NOMO-1 (cell line): ENCODE measurements at regions not wholly inside any gene's neighbourhood (a gene's known extent, or its start where the extent isn't known, plus 50 kb on each side); places are given as distances from the start of the nearest gene placed in this dataset.
A peak's percentile ranks its signal among the peaks of the same experiment; 100 is the strongest.

Source experiments
- DNase-seq, 2 experiments: peaks; one replicate each; lab custom pipeline; 2025; ENCODE audit not compliant: unreplicated experiment in 2 of 2; lab: John Stamatoyannopoulos, UW

- no peak for DNase-seq
These were observed 1139.6 kb upstream of the PCDH9 start for GRCh38 chr13:68369739-68370138.

DNA sequence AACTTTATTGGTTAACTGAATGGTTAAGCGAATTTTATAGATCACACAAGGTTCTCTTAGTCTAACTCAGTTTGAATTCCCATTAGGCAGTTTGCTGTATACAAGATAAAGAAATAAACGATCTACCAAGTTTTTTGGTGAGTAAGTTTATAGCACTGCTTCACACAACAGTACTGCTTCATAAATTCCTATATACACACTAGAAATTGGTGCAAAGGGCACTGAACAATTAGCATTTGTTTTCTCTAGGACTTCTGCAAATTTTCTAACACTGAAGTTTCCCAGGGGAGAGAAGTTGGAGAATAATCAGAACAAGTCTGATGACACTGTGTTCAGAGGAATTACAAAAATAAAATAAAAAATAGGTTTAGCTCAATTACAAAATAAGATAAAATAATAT, 1138.8 kb upstream of the PCDH9 start:
- no peak for DNase-seq

DNA sequence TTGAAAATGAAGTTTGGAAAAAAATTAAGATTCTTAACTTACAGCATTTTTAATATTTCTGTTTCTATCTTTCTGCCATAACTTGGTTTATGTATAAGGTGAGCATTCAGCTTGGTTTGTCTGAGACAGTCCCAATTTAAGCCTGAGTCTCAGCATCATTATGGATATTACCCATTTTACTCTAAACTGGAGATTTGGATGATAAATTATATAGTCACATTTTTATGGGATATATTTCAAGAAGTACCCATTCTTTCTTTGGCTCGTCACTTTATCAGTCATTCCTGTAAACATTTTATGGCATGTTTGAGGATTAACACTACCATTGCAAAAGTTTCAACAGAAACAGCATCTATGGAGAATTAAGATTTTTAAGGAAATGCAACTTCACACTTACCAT, 1129.0 kb upstream of the PCDH9 start:
- DNase-seq: no peak

DNA sequence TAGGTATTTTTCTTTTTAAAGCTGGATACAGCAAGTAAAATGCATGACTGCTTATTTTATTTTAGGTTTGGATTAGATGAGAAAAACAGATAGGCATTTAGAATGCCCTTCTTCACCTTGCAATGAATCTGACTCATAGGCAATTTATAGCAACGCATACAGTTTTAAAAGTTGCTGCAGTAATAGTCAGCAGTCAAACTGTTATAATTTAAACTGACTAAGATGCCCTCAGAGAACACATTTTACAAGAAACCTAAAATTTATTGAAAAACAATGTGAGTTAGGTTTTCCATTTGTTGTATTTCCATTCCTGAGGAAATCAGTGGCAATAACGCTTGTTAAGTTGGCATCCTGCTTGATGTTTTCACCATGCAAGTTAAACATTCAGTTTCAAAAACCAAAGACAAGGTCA, 1128.2 kb upstream of the PCDH9 start:
- DNase-seq: no peak

GRCh38 chr13:68350554-68350953, 1120.4 kb upstream of the PCDH9 start:
- DNase-seq: no peak

GRCh38 chr13:68347220-68347619, 1117.1 kb upstream of the PCDH9 start:
- DNase-seq: no peak

GRCh38 chr13:68345963-68346531, 1115.9 kb upstream of the PCDH9 start:
- DNase-seq: no peak

DNA sequence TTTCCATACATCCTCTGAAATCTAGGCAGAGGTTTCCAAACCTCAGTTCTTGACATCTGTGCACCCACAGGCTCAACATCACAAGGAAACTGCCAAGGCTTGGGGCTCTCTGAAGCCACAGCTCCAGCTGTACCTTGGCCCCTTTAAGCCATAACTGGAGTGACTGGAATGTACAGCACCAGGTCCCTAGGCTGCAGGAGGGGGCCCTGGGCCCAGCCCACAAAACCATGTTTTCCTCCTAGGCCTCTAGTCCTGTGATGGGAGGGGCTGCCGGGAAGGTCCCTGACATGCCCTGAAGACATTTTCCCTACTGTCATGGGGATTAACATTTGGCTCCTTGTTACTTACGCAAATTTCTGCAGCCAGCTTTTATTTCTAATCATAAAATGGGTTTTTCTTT, 1093.0 kb upstream of the PCDH9 start:
- DNase-seq: no peak

DNA sequence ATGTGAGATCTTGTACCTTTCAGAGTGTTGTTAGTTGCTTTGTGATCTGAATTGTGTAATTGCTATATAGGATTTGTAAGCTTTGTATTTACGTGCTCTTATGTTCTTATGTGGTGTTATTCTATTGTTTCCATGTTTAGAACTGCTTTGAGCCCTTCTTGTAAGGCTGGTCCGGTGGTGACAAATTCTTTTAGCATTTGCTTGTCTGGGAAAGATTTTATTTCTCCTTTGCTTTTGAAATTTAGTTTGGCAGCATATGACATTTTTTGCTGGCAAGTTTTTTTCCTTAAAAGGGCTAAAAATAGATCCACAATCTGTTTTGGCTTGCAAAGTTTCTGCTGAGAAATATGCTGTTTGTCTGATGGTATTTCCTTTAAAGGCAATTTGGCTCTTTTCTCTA, 1089.2 kb upstream of the PCDH9 start:
- no peak for DNase-seq

- DNase-seq: peak in 1 of 2 experiments; percentile 0
These were observed 1074.3 kb upstream of the PCDH9 start for GRCh38 chr13:68304286-68304893.

DNA sequence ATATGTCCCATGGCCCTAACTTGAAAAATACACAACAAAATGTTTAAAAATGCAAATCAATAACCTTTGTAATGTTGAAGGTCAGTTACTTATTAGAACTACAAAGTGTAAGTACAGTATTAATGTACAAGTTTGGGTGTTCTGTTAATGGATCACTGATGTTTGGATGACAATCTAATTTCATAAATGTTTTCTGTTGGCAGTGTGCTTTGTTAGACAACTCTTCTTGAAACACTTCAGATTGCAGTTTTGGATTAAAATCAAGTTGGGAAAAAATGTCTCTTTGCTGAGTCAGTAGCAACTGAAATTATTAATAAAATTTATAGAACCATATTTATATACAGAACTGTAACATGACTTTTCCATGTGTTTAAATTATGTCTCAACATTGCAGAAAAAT, 1063.5 kb upstream of the PCDH9 start:
- DNase-seq: no peak

DNA sequence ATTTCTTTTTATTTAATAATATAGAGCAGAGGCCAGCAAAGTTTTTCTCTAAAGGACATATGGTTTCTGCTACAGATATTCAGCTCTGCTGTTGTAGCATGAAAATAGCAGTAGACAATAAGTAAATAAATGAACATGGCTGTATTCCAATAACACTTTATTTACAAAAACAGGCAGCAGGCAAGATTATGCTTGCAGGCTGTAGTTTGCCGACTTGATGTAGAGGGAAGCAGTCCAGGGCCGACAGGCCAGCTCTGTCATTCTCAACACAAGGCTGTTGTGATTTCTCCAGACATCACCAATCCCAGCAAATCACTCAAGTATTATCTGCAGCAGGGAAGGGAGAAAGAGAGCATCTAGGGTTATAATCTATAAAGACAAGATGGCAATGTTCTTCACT, 1062.5 kb upstream of the PCDH9 start:
- DNase-seq: no peak

DNA sequence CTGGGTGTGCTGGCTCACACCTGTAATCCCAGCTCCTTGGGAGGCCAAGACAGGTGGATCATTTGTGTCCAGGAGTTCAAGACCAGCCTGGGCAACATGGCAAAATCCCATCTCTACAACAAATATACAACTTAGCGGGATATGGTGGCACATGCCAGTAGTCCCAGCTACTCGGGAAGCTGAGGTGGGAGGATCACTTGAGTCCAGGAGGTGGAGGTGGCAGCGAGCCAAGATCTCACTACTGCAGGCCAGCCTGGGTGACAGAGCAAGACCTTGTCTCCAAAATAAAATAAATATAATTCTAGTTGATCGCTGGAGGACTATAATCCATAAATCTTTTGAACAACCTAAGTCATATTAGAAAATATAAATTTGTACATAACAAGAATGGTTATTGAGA, 1061.5 kb upstream of the PCDH9 start:
- no peak for DNase-seq

GRCh38 chr13:68275758-68276157, 1045.6 kb upstream of the PCDH9 start:
- no peak for DNase-seq

DNA sequence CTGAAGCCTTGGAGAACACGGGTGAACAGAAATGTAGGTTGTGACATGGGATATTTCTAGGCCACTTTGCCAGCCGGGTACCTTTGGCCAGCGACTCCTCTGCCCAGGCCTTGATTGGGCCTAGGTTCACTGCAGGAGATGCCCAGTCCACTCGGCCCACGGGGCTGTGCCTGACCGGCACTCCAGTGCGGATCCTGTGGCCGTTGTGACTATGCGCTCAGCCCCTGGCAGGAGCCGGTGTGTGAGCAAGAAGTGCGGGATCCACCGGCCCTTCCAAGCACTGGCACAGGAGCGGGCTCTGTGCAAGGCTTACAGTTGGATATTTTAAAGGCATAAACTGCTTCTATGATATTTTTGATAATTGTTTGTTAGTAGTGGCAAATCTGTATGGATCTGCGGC, 1042.5 kb upstream of the PCDH9 start:
- DNase-seq: no peak

- DNase-seq: no peak
These were observed 1034.6 kb upstream of the PCDH9 start for GRCh38 chr13:68264692-68265091.

DNA sequence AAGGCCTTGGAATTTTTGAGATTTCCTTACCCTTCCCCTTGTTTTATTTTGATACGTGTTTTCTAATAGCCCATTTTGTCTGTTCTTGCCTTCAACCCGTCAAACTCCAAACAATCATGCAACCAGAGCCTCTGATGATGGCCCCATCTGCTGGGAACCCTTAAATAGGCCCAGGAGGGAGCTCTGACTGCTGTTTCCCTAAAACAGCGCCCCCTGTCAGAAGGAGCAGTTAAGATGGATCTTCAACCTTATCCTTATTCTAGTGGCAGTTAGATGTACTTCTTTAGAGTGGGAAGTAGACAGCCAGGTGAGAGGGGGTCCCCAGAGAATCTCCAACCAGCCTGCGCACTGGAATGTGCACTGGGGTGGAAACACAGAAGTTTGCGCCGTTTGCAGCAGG, 1031.0 kb upstream of the PCDH9 start:
- no peak for DNase-seq

- DNase-seq: no peak
These were observed 1027.1 kb upstream of the PCDH9 start for GRCh38 chr13:68257111-68257842.

GRCh38 chr13:68254151-68254550, 1024.0 kb upstream of the PCDH9 start:
- DNase-seq: no peak

DNA sequence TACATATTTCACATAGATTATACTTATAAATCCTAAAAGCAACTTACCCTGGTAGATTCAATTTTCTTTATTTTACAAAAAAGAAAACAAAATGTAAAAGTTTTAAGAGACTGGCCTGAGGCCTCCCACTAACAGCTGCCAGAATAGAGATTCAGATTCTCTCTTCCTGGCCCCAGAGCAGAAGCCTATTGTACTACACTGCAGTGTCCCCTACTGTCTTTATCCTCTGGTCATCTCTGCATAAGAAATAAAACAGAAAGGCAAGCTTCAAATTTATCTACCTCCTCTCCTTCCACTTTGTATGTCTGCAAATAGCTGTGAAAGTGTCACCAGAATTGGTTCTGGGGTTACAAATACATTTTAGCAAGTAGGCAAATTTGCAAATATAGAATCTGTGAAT, 1004.1 kb upstream of the PCDH9 start:
- no peak for DNase-seq

DNA sequence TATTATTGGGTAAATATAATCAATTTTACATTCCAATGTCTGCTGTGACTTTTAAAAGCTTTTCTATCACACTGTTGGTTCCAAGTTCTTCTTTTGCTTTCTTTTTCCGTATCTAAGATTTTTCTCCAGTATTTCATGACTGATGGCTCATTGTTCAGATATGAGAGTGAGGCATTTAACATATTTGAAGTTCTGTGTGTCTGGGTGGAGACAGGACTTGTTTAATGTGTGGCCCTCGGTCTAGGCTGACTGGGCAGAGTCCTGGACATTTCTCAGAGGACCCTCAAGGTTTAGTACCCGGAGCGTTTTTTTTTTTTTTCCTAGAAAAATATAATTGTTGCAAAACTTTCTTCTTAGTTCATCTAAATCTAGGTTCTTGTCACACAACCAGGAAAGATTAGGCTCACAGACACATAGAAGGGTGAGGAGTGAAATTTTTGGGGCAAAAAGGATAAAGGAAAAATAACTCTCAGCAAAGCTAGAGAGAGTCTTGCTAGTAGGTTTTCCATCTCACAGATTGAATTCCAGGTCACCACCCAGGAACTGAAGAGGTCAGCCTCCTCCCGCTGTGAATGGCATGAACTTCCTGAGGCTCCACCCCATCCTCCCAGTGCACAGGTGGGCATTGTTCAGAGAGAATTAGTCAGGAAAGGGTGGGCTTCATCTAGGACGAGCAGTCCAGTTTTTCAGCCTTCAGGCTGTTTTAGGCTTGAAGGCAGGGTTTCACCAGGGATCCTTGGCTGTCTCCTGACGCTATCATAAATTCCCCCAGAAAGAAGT, 1002.4 kb upstream of the PCDH9 start:
- no peak for DNase-seq
